ENCODE measurements at regions not wholly inside any gene's neighbourhood (a gene's known extent, or its start where the extent isn't known, plus 50 kb on each side); places are given as distances from the start of the nearest gene placed in this dataset.

DNA sequence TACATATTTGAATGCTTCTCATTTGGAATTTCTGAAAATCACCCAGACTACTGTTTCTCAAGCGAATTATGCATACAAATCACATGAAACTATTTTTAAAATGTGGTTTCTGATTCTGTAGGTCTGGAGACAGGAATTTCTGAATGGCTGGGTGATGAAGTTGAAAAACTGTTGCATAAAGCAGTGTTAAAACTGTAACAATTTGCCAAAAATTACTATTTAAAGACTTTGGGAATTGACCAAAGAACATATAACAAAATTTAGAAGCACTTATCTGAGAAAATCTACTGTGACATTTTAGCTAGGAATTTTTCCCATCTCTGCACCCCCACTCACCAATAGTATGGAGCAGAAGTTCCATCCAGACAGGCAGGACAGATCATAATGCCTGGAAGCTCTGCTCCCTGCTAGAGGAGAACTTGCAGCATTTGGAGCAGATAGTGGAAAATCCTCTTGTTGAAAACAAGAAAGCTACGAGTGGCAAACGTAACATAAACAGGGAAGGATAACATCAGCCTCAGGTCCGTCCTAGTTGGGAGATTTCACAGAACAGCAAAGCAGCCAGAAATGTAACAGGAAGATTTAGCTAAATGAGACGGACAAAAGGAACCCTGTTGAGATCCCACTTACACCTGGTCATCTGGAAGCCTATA lies 132.3 kb upstream of the MCTP2 start:
- TF ChIP-seq POLR2A (IDR thresholded peaks at IDR 0.05; ENCODE audit: low read length) = no peak
- TF ChIP-seq GATA1 (IDR thresholded peaks at IDR 0.05; ENCODE audit: low read depth, low read length) = no peak

Measured in erythroblast (primary cell).